G401 (cell line): ENCODE measurements at regions not wholly inside any gene's neighbourhood (a gene's known extent, or its start where the extent isn't known, plus 50 kb on each side); places are given as distances from the start of the nearest gene placed in this dataset.
A peak's percentile ranks its signal among the peaks of the same experiment; 100 is the strongest.
"Not testable (repeated sequence)": the region's sequence is repeated elsewhere in the genome, so short reads cannot be mapped to it uniquely, and the experiment has no call there.

Source experiments
- DNase-seq: peaks from one replicate; pipeline ENCODE4 v3.0.0-alpha.2; 2015; ENCODE audit warnings: low spot score
- in situ Hi-C: cut with HindIII; loops from 2 replicates; pipeline ENCODE4 v1.10.0; 2016; ENCODE audit warnings: low sequenced_read_pairs, mixed read lengths

DNA sequence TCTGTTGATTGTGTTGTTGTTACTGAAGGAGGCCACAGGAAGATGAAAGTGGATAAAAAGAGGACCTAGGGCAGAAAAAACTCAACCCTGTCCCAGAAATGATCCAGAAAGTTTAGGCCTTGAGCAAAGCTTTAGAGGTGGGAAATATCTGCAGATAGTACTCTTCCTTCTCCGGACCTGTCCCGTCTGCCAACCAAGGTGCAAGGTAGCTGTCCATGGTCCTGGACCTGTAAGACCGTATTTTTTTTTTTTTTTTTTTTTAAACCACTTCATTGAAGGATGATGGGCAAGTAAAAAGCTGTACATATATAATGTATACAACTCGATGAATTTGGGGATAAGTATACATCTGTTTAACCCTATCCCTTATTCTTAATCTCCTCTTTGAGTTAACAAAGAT is 225.9 kb downstream of the OLFM4 start:
- in situ Hi-C loops, result no loop called here
- DNase-seq, result no peak

DNA sequence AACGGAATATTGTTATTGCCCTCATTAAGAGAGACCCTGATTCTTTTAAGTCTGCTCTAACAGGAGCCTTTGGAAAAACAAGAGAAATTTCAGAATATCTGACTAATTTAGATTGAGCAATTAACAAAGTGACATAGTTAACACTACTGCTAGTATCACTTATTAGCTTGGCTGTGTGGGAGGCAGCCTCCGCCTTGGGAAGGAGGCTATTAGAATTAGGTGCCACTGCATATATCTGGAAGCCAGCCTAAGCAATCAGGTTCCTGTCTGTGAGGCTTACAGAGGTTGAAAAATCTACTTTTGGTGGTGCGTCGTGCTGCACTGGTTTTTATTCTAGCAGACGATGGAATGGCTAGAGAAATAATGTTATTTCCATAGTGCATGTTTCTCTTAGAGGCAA is 227.2 kb downstream of the OLFM4 start:
- in situ Hi-C loops, result no loop called here
- no peak for DNase-seq

- in situ Hi-C loops, result no loop called here
- DNase-seq, result no peak
These were observed 232.0 kb downstream of the OLFM4 start for GRCh38 chr13:53260594-53260993.

DNA sequence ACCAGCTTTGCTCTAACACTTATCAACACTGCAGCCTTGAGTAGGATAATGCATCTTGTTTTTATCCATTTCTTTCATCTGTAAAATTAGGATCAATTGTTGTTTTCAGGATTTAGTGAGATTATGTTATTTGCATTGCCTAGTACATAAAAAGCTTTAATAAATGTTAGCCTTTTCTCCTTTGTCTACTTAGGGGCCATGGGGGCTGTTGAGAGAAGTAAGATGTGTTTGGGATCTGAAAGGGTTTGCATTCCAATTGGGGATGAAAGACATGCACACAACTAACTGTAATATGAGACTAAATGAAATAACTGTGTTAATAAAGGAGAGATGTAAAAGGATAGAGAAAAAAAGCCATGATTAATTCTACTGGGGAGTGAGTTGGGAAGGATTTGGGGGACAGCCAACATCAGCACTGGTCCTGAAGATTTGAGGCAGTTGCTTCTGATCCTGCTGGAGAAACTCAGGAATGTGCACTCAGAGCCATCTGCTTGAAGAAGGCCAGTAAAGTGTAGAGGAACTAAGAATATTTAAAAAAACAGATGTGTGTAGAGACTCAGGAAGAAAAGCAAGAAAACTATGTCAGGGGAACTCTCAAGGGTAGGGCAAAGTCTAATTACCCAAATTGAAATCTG is 236.3 kb downstream of the OLFM4 start:
- no peak for DNase-seq

GRCh38 chr13:53266757-53267156 is 238.1 kb downstream of the OLFM4 start:
- DNase-seq, result no peak
- in situ Hi-C loops, result no loop called here

More for the DNA sequence above, 236.3 kb downstream of the OLFM4 start:
- in situ Hi-C loops, result no loop called here

DNA sequence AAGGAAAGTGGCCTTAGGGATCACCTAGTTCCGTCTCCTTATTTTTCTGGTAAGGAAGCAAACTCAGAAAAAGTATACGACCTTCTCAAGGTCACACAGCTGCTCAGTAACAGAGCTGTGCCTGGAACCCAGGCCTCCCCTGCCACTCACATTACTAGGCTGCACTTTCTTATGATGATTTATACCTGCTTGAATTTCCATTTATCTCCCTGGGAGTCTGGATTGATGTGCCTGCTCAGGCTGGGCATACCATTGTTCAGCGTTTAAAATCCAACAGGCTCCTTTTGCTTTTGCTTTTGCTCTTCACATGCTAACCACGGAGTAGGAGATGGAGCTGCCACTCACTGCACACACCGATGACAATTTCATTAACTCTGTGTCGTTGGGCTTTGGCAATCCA is 241.0 kb downstream of the OLFM4 start:
- in situ Hi-C loops, result no loop called here

DNA sequence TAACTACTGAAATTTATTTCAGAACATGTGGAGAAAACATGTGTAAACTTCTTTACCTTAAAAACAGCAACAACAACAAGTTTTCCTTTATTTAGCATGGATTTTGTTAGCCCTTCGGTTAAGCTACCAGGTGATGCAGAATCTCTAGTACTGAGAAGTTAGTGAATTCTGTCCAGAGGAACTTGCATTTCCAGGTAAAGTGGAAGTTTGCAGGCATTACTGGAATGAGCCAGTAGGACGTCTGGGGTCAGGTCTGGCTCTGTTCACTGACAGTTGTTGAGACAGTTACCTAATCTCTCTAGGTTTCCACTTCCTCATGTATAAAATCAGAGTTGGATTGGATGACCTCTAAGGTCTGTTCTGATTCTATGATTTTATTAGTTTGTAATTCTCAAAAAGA is 244.3 kb downstream of the OLFM4 start:
- in situ Hi-C loops, result no loop called here
- no peak for DNase-seq

More for the DNA sequence above, 241.0 kb downstream of the OLFM4 start:
- no peak for DNase-seq

DNA sequence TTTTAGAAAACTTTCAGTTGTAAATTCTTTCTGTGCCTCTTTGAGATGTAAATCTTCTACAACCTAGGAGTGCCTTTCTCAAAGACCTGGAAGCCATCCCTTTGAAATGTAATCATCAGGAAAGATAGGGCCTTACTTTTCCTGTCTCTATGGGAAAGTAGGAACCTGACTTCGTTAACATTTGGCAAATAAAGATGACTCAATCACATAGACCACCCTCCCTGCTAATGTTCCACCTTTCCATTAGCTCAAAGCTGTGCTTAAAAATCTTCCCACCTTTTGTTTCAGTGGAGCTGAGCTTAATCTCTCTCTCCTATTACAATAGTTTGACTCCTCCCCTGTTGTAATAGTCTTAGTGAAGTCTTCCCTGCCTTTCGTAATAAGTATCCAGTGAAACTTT is 247.7 kb downstream of the OLFM4 start:
- in situ Hi-C loops, result no loop called here
- DNase-seq, result no peak

DNA sequence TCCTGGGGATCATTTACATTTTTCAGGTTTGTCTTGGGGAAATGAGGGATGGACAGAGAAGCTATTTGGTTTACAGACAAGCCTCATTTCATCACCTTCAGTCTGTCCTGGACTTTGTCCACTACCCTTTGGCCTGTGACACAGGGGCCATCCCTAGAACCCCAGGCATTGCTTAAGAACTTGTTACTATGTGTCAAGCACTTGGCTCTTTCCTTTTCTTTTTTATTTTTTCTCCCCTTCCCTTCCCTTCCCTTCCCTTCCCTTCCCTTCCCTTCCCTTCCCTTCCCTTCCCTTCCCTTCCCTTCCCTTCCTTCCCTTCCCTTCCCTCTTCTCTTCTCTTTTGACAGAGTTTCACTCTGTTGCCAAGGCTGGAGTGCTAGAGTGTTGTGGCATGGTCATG is 253.1 kb downstream of the OLFM4 start:
- in situ Hi-C loops, result no loop called here
- no peak for DNase-seq

DNA sequence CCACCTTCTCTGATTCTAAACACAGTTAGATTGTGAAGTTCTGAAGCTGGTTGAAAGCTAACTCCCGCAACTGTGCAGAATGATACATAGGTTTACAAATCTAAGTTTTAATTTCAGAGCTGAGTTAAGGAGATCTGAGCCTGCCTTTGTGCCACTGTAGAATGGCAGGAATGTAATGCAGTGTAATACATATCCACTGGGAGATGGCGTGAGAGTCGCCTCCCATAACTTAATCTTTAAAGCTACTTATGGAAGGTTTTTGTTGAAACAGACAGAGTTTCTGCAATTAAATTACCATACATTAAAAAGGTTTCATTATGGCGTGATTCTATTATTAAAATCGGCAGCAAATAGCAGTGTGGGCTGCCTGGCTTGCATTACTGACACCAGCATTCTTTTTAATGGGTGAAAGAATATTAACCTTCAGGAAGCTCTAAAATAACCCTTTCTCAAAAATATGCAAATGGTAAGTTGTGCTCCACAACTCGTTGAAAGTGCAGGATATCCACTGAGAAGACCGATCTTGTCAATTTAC is 257.4 kb downstream of the OLFM4 start:
- no peak for DNase-seq
- in situ Hi-C loops, result no loop called here

- DNase-seq, result no peak
- in situ Hi-C loops, result no loop called here
These were observed 269.8 kb downstream of the OLFM4 start for GRCh38 chr13:53298396-53298795.

GRCh38 chr13:53301449-53301848 is 272.8 kb downstream of the OLFM4 start:
- in situ Hi-C loops, result no loop called here
- DNase-seq, result no peak

- in situ Hi-C loops, DNase-seq: not testable (repeated sequence)
These were observed 276.8 kb downstream of the OLFM4 start for GRCh38 chr13:53305419-53305818.

- DNase-seq, result no peak
- in situ Hi-C loops, result no loop called here
These were observed 282.2 kb downstream of the OLFM4 start for GRCh38 chr13:53310786-53311185.

DNA sequence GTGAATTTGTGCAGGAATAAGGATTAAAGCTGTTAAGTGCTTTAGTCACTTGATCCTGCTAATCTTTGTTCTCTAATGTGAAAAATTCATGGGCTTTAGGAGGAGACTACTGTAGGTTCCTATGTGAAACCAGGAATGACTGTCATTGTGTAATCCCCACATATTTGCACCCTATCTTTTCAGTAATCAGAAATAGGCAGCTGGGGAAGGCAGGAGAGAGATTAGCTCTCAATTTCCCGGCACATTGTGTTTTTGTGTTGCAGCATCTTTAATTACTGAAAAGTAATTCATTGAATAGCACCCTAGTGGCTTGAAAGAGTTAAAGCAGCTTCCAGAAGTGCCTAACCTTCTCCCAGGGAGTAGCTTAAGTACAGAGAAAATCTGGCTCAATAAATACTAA is 282.9 kb downstream of the OLFM4 start:
- DNase-seq, result no peak
- in situ Hi-C loops, result no loop called here

- DNase-seq, result no peak
- in situ Hi-C loops, result no loop called here
These were observed 292.7 kb downstream of the OLFM4 start for GRCh38 chr13:53321296-53321801.

- no peak for DNase-seq
- in situ Hi-C loops, result no loop called here
These were observed 296.0 kb downstream of the OLFM4 start for GRCh38 chr13:53324656-53325055.

DNA sequence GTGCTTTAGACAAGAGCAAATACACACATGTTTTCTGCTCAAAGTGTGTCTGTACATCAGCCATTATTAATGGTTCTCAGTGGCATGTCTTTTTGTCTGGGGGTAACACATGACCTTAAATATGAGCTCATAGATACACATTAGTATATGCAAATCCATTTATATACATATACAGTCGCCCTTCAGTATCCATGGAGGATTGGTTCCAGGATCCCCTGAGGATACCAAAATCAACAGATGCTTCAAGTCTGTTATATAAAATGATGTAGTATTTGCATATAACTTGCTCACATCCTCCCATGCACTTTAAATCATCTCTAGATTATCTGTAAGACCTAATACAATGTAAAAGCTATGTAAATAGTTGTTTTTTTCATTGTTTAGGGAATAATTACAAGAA is 298.1 kb downstream of the OLFM4 start:
- DNase-seq, result no peak
- in situ Hi-C loops, result no loop called here

DNA sequence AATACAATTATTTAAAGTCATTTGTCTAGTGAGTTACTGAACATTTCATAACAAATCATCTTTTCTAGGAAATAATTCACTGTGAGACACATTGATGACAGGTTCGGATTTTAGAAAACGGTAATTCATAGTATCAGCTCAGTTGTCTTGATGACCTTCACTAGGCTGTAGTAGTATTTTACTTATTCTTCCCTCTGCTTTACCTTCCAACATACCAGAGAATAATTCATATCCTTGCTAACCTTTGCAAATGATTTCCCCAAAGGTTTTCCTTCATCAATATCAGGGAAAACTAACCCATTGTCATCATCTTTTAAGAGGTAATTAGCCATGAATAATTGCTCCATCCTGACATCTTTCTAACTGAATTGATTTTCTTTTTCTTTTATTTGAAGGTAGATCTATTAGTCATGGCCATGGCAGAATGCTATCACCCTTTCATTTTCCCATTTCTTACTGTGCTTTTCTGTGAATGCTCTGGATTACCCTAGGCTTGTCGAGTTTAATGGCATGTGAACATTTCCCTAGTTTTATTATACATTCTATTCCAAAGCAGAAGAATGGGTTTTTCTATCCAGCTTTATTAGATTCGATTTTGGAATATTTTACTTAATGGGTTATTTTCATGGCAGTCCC is 299.2 kb downstream of the OLFM4 start:
- no peak for DNase-seq
- in situ Hi-C loops, result no loop called here

GRCh38 chr13:53336441-53337160 is 308.0 kb downstream of the OLFM4 start:
- peak; percentile 91 for DNase-seq
- in situ Hi-C loops, result no loop called here
